GM21619 (cell line): ENCODE measurements at regions not wholly inside any gene's neighbourhood (a gene's known extent, or its start where the extent isn't known, plus 50 kb on each side); places are given as distances from the start of the nearest gene placed in this dataset.

ENCODE experiments used
- ATAC-seq: cut with Tn5 transposase; IDR thresholded peaks from one replicate; pipeline ENCODE4 v1.9.1; 2021; ENCODE audit not compliant: unreplicated experiment

DNA sequence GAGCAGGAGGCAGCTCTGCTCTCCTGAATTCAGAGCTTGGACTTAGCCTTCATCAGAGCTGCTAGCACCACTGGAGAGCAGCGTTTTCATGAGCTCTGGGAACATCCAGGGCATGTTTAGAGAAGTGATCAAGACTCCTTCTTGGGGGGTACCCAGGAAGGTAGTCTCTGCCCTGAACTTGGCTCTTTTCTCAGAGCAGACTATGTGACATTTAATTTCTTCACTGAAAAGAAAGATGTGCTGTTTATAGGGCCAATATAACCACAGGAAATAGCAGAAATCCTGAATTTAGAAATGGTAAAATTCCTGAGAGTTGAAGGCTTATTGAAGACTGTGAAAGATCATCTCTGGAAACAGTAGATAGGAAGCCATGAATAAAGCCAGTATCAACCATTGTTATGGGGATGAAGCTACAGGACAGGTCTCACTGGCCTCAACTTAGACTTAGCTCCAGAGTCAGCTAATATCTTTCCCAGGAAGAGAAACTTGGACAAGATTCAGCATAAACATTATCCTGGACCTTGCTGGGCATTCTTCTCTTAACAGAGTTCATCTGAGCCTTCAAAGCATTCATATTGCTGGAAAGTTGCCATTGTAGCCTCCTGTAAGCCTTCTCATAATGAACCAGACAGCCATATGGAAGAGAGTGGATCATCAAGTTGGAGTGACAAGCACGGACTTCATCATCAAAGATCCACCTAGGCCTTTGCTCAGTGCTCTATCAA, 386.6 kb upstream of the THBS1 start:
- no peak for ATAC-seq

DNA sequence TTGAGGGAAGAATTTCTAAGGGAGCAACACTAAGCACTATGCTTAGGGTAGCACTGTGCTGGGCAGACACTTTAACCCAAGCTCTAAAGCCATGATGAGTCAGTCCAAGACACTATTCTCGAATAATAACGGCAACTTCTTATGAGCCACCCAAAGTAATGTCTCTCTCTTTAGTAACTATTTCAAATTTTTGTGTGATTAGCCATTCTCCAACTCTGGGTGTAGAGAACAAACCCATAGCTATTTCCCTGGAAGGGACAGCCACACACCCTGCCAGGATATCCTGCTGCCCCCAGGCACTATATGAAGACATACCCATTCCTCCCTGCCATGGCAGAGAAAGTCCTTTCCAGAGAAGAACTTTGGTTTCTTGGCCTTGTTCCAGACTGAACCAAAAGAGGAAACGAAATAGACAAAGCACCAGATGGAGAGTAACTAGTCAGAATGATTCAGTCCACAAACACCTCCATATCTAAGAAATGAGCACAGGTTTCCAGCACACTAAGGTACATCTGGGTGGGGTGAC, 384.9 kb upstream of the THBS1 start:
- no peak for ATAC-seq

DNA sequence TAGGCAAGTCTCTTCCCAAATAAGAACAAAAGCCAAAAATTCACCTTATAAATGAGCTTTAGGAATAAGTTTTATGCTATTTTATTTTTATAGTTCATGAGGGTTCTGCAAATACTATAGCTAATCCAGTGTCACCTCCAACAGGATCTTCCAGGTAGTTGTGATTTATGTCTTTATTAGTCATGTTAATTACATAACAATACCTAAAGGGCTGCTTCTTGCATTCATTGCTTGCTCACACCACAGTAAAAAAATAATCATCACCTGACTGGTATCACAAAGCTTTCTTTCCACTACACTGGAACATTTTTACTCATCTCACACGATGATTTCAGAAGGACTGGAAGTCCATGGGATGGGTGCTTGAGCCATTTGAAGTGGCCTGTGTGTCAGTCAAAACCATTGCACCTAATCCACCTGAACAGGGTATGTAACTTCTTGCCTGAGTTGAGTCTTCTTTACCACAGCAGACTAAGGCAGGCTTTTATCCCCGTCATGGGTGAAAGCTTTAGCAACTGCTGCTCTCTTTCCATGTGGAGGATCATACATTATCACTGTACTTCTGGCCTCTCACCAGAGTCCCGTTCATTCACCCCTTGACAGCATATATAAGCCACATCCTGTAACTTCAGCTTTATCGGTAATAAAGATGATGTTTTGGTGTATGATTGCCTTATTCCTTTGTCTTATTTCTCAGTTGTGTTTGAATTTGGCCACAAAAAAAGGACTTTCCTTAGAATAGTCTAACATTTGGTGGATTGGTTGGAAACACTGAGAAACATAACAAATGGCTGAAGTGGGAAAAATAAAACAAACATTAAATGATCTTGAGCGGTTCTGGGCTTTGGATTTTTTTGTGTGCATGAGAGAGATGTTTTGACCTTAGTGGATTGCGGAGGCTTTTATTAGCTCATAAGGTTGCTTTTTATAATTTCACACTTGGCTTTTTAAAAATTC, 382.6 kb upstream of the THBS1 start:
- ATAC-seq = no peak

DNA sequence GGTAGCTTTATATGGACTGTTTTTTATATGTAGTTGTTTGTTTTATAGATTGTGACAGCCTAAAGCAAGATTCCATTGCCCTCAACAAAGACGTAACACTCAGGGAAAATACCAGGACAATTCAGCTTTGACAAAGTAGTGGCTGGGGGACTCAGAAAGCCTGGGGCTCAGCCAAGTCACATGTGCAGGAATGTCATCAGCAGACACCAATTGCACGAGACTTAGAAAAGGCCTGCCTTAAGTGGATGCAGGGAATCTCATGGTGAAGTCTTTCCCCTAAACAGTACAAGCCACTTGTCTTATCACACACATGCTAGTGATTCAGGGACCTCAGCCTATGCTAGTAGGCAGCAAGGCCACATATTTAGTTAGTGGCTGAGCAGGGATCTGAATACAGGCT, 381.8 kb upstream of the THBS1 start:
- ATAC-seq = no peak

DNA sequence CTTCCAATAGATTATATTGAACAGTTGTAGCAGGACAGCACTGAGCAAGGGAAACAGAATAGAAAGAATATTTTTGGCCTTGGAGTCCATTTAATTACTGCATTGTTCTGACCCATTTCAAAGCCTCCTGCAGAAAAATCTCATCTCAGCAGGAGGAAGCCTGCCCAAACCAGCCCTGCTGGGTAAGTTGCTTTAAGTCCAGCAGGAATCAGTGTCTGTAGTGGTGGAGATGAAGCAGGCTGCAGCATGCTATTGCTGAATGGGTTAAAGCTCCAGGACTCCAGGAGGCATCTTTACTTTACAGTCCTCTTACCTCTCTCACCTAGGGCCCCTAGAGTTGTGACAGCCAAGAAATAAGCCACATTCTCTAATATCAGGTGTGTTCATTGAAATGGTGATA, 380.3 kb upstream of the THBS1 start:
- no peak for ATAC-seq

DNA sequence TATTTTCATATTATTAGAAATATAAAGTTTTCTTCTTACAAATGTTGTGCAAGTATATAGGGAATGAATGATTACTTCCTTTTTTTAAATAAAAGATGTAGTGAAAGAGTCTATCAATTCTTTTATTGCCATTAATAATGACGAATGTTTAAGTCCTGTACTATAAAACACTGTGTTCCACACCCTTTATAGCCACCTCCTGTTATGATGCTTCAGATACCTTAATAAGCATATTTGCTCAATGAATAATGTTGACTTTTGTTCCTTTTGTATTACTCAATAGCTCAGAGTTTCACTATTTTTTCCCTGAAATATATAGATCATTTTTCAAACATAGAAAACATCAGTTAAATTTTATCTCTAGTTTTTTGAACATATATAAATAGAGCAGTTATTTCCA, 378.2 kb upstream of the THBS1 start:
- ATAC-seq = no peak

DNA sequence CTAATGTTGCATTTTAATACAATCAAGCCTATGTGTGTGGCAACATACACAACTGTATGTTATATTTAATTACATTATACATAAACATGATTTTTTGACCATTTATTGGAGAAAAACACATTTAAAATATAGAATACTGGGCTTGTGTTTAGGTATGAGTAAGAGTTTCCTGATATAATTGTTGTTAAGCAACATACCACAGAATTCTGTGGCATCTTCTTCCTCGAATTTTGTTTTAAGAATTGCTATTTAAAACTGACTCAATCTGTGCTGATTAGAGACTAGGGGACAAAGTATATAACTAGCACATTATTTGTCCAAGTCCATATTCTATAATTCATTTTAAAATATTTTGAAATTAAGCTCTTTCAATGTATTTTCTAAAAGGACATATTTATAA, 376.8 kb upstream of the THBS1 start:
- no peak for ATAC-seq

DNA sequence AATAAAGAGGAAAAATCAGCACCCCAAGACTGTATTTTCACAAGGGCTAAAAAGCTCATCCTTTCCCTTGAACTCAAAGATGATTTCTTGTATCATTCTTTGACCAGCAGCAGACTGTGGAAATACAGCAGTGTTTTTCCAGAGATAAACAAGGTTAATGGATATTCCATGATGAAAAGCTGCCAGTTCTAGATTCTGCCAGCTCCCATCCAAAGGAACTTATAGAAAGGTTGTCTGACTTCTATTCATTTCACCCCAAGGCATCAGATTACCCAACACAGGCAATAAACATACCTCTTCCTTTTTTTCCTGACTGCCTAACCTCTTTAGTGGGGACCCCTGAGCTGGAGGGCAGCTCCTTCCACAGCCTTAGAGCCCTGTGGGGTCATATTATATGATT, 375.8 kb upstream of the THBS1 start:
- no peak for ATAC-seq

DNA sequence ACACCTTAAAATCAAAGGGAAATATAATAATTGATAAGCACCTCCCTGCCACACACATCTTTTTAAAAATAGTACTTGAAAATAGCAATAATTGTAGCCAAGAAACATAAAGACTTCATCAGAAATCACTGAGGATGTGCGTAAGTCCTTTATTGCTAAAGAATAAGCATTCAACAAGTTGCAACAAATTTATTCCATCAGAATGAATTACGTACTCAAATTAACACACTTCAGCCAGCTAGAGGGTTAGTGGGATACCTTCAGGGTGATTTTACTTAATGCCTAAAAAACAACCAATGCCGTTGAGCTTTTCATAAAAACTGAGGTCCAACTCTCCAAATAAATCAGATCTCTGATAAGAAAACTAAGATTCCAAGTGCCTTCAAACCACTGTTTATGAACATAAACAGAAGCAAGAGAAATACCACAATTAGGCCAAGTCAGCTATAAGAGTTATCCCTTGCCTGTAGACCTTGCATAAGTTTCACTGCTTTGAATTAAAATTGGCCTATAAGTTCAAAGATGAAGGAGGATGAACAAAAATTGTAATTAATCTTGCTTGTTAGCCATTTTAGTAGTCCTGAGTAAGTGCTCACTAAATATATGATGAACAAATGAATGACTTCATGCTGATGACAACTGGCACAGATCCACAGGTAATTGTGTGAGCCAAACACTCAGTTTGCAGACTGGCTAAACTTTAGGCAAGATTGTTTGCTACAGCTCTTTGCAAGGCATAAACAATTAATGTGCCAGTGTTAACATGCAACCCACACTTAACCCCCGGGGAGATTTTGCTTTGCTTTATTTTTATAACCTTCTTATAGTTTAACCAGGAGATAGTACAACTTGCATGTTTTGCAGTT, 375.1 kb upstream of the THBS1 start:
- ATAC-seq = no peak

DNA sequence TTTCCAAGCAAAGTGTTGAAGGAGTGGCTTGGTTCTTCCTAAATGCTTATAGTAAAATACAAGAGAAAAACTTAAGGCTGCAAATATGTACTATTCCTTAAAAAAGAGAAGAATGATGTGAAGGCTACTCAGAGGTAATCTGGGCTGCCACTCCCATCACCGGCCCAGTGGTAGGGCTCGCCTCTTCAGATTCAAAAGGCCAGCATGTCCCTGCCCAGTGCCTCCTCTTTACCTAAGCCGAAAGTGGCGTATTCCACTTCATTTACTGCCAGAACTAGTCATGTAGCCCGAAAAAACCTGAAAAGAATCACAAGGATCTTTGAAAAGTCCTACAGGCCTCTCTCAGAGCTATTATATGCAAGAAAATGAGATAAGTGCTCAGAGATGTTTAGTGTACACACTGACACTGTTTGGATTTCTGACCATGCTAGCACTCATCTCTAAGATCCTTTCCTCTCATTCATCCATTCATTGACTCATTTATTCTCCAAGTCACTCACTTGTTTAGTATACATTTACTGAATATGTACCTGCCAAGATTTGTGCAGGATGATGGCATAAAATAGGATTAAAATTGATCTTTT, 373.3 kb upstream of the THBS1 start:
- no peak for ATAC-seq

DNA sequence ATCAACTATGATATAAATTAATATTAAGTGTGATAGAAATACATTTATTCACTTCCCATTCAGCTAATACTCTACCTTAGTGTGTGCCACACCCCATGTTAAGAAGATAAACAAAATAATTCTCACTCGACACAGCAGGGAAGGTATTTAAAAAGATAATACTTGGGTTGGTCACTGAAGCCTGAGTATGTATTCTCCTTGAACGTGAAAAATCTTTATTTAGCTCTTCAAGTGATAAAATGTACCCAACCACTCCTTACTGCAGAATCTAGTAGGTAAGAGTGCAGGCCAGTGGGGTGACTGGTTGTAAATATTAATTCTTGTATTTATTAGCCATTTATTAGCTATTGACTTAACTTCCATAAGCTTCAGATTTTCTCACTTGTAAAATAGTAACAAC, 372.7 kb upstream of the THBS1 start:
- ATAC-seq = no peak

DNA sequence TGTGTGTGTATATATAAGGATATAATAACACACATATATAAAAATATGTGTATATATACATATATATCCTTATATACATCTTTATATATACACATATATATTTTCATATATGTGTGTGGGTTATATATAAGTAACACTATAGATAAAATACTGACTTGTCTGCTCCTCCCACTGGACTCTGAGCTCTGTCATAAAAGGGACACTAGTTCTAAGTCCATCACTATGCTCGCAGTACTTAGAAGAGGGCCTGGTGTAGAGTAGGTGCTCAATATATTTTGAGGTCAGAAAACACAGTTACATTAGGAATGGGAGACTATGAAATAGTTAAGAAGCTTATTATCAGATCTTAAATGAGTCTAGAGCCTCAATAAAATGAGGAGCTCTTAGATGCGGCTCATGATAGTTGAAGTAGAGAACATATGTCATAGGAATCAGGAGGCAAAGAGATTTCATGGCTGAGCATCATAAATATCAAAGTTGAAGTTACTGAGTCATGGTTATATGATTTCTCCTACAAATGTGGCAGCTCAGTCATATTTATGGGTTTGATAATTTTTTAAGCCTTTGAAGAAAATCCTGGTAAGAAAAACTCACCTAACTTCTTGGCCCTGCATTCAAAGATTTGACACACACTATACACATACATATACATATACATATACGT, 371.2 kb upstream of the THBS1 start:
- ATAC-seq = no peak

DNA sequence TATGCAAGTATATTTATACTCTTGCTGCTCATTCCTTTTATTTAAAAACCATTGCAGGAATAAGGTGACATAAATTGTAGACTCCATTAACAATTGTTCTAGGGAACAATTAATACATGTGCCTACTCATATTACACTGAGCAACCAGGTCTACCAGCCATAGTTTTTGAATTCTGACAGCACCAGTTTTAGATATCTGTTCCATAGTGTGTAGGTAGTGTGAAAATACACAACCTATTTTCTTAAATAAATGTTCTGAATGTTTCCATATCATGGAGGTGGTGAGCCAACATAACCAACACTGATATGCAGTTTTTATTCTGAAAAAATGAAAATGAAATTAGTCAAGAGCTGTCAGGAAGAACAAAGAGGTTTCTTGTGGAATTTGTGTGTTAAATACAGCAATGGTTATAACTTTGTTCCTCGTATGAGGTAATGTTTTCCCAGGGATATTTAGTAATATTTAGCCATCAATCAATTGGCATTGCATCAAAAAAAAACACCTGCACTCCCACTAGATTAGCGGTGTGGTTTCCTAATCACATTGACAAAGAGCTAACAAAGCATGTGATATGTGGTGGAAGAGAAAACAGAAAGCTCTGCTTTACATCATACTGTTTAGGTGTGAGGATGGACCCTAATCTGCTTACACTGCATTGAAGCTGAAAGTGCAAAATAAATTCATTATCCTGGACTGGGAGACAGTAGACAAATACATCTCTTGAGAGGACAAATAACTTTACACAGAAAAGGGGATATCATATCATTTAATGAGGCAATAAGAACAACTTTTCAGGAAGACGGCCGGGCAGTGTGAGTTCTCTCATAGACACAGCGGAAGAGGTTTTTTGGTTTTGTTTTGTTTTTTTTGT, 369.5 kb upstream of the THBS1 start:
- ATAC-seq = no peak

DNA sequence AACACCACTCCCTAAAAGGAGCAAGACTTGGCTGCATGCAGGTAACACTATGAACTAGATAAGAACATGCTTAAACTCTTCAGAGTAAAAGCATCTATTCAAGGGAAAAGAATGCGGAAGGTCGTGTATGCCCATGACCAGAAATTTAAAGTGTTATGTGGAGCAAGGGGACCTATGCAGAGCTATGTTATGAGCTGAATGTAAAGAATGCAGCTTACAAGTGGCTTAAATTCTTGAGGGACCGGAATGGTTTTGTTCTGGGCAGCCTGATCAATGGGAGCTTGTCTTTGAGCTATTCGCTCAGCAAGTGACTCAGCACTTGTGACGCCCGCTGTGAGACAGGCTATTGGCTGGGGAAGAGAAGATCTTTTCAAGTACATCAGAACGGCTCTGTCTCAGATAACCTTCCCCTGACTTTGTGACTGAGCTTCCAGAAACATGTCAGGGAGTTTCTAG, 367.5 kb upstream of the THBS1 start:
- no peak for ATAC-seq

DNA sequence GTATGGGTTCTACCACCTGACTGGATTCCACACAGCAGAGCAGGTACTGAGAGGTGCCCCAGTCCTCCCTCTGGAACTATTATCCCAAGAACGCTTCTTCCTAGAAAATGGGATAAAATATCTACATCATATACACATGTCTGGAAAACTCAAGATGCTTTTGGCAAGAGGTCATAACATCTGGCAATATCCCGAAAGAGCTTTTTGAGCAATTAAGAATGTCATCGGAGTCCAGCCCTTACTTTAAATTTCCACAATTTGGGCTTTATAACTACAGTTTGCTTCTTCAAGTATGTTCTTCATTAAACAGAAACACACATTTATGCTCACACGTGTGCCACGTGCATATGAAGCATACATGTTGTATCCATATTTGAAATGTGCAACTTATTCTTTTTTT, 365.9 kb upstream of the THBS1 start:
- no peak for ATAC-seq

DNA sequence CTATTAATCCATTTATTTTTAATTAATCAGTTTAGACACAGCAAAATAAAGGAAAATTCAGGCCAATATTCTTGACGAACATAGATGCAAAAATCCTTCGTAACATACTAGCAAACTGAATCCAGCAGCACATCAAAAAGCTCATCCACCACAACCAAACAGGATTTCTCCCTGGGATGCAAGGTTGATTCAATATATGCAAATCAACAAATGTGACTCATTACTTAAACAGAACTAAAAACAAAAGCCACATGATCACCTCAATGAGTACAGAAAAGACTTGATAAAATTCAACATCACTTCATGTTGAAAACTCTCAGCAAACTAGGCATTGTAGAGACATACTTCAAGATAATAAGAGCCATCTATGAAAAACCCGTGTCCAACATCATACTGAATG, 364.1 kb upstream of the THBS1 start:
- ATAC-seq = no peak

DNA sequence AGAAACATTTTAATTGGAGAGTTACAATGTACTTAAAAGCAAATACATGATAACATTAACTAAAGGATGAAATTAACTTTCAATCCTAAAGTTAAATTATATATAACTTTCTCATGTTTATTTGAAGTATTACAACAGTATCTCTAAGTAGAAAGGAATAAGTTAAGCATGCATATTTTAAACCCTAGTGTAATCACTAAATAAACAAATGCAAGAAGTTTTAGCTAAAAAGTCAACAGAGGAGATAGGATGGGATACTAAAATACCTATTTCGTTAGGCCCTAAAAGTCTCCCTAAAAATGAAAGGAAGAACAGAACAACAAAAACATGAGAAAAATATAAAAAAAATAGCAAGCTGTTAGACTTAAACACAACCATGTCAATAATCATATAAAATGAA, 361.3 kb upstream of the THBS1 start:
- ATAC-seq = no peak

DNA sequence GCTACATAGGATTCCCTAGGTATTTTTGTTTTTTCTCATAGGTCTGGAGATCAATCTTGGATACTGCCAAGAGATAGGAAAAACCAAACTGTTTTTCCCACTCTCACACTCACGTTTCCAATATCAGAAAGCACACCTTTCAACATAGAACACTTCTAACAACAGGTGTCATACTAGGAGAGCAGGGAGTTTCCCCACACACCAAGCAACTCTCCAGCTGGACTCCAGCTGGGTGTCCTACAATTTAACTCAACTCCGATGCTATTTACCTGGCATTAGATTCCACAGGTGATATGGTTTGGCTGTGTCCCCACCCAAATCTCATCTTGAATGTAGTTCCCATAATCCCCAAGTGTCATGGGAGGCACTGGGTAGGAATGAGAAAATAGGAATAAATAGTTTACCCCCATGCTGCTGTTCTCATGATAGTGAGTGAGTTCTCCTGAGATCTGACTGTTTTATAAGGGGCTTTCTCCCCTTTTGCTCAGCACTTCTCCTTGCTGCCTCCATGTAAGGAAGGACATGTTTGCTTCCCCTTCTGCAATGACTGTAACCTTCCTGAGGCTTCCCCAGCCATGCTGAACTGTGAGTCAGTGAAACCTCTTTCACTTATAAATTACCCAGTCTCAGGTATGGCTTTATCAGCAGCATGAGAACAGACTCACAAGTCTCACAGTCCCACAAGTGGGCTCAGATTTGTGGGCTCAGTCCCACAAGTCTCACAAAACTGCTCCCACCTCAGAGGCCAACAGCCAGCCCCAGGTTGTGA, 354.5 kb upstream of the THBS1 start:
- ATAC-seq = no peak
